ENCODE measurements at regions not wholly inside any gene's neighbourhood (a gene's known extent, or its start where the extent isn't known, plus 50 kb on each side); places are given as distances from the start of the nearest gene placed in this dataset.
"Not testable (repeated sequence)": the region's sequence is repeated elsewhere in the genome, so short reads cannot be mapped to it uniquely, and the experiment has no call there.

GRCh38 chr7:69429911-69430383, 168.3 kb upstream of the AUTS2 start:
- peak; percentile 72 for ATAC-seq
- WGBS, 2 donors (ENCODE audit: low coverage in 1 of 2): 3% methylated on average over 6 to 10 of the region's 16 CpGs
- Histone ChIP-seq H3K4me3 (peak overlapping the region in 1 of 2 donors; percentile 30), H3K27me3 (no peaks in the 10 kb centered on the region), H3K27ac (peak overlapping the region; percentile 43 to 80 (median 78)), H3K4me1 (peaks cover 0 to 26% (median 11%) of the 10 kb centered on the region in 3 donors), H3K36me3 (no peaks in the 10 kb centered on the region), H3K9me3 (no peaks in the 10 kb centered on the region)
- TF ChIP-seq POLR2AphosphoS5 (IDR thresholded peaks at IDR 0.05): peak; percentile 23
- TF ChIP-seq, protein P1, sequence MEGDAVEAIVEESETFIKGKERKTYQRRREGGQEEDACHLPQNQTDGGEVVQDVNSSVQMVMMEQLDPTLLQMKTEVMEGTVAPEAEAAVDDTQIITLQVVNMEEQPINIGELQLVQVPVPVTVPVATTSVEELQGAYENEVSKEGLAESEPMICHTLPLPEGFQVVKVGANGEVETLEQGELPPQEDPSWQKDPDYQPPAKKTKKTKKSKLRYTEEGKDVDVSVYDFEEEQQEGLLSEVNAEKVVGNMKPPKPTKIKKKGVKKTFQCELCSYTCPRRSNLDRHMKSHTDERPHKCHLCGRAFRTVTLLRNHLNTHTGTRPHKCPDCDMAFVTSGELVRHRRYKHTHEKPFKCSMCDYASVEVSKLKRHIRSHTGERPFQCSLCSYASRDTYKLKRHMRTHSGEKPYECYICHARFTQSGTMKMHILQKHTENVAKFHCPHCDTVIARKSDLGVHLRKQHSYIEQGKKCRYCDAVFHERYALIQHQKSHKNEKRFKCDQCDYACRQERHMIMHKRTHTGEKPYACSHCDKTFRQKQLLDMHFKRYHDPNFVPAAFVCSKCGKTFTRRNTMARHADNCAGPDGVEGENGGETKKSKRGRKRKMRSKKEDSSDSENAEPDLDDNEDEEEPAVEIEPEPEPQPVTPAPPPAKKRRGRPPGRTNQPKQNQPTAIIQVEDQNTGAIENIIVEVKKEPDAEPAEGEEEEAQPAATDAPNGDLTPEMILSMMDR (IDR thresholded peaks at IDR 0.05): no peak

DNA sequence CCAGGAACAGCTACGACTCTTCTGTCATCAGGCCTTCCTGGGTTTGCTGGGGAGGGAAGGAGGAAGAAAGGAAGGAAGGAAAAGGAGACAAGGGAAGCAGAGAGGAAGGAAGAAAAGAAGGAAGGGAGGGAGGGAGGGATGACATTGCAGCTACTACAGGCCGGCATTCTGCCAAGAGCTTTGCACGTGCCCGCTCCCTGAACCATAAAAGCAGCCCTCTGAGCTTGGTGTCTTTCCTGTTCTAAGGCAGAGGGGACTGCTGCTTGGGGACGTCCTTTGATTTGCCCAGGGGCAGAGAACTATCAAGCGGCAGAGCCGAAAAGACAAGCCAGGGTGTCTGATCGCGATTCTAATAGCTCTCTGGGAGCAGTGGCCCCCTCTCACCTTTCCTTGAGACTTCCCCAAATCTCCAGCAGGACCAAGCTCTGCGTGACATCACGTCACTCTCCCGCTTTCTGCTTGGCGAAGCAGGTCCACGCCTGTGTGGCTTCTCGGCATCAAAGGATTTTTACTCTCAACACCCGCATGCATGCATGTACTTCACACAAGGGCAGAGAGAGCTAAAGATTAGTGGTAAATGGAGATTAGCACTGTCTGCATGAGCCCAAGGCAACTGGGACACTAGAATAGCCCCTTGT, 167.8 kb upstream of the AUTS2 start:
- H3K27me3 ChIP-seq: no peaks in the 10 kb centered on the region
- H3K36me3 ChIP-seq: no peaks in the 10 kb centered on the region
- H3K27ac ChIP-seq: peak overlapping the region; percentile 43 to 80 (median 78)
- peak; percentile 25 for ATAC-seq
- H3K4me1 ChIP-seq: peaks cover 0 to 26% (median 11%) of the 10 kb centered on the region in 3 donors
- 42 to 58% methylated on average over 13 to 15 of the region's 16 CpGs for WGBS, 2 donors (ENCODE audit: low coverage in 1 of 2)
- TF ChIP-seq POLR2AphosphoS5 (IDR thresholded peaks at IDR 0.05) (no peak), POLR2A (IDR thresholded peaks at IDR 0.05) (no peak), EP300 (IDR thresholded peaks at IDR 0.05) (no peak)
- TF ChIP-seq, protein P1 (IDR thresholded peaks at IDR 0.05): no peak
- peak overlapping the region in 1 of 2 donors; percentile 30 for H3K4me3 ChIP-seq
- H3K9me3 ChIP-seq: no peaks in the 10 kb centered on the region

DNA sequence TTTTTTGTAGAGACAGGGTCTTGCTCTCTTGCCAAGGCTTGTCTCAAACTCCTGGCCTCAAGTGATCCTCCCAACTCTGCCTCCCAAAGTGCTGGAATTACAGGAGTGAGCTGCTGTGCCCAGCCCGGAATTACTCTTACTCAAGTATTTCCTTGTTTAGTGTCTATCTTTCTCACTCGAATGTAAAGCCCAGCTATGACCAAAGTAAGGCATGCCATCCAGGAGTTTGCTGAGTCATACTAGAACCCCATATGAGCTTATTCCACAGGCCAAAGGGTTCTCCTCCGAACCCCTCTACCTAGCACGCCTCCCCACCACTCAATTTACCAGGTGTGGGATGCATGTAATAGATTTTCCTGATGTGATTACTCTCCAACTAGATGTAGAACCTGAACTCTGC, 166.6 kb upstream of the AUTS2 start:
- Histone ChIP-seq H3K9me3 (no peaks in the 10 kb centered on the region), H3K4me1 (peaks cover 0 to 29% (median 11%) of the 10 kb centered on the region in 3 donors), H3K27me3 (no peaks in the 10 kb centered on the region), H3K36me3 (no peaks in the 10 kb centered on the region), H3K4me3 (no peak overlapping the region), H3K27ac (no peak overlapping the region)
- ATAC-seq: no peak
- WGBS, 2 donors (ENCODE audit: low coverage in 1 of 2): 57 to 80% methylated on average over 2 to 3 of the region's 4 CpGs
- TF ChIP-seq POLR2A (IDR thresholded peaks at IDR 0.05) (no peak), POLR2AphosphoS5 (IDR thresholded peaks at IDR 0.05) (no peak), EP300 (IDR thresholded peaks at IDR 0.05) (no peak)
- TF ChIP-seq, protein P1 (IDR thresholded peaks at IDR 0.05): no peak

- H3K27ac ChIP-seq, ATAC-seq, H3K36me3 ChIP-seq, H3K9me3 ChIP-seq, H3K4me3 ChIP-seq, H3K27me3 ChIP-seq: not testable (repeated sequence)
- peaks cover 0 to 36% (median 11%) of the 10 kb centered on the region in 3 donors for H3K4me1 ChIP-seq
- WGBS, 2 donors (ENCODE audit: low coverage in 1 of 2): 80 to 100% methylated on average over 2 to 3 of the region's 5 CpGs
These were observed 166.0 kb upstream of the AUTS2 start for GRCh38 chr7:69432276-69432675.

DNA sequence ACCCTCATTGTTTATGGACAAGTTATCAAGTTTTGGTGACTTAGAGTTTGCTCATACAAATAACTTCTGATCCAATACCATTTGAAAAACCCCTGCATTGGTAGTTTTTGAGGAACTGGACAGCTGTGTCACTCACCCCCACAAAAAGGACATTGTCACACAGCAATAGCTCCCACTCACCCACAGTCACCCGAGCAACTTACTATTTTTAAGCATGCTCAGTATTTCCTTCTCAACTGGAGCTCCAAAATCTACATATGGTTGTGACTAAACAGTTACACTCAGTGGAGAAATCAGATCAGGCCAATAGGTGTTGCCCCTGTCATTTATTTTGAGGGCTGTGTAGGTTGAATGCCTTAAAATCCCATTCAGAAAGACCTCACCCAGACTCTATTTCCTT, 165.2 kb upstream of the AUTS2 start:
- H3K36me3 ChIP-seq: no peaks in the 10 kb centered on the region
- peaks cover 0 to 44% (median 11%) of the 10 kb centered on the region in 3 donors for H3K4me1 ChIP-seq
- no peak overlapping the region for H3K4me3 ChIP-seq
- WGBS, 2 donors (ENCODE audit: low coverage in 1 of 2): 91 to 100% methylated on average over 1 of the region's 1 CpG
- no peak overlapping the region for H3K27ac ChIP-seq
- no peak for ATAC-seq
- no peaks in the 10 kb centered on the region for H3K27me3 ChIP-seq
- no peaks in the 10 kb centered on the region for H3K9me3 ChIP-seq
- TF ChIP-seq POLR2A (IDR thresholded peaks at IDR 0.05) (no peak), EP300 (IDR thresholded peaks at IDR 0.05) (no peak), POLR2AphosphoS5 (IDR thresholded peaks at IDR 0.05) (no peak)
- TF ChIP-seq, protein P1 (IDR thresholded peaks at IDR 0.05): no peak

Data from gastroesophageal sphincter (tissue), 4 donors.